ENCODE measurements at regions not wholly inside any gene's neighbourhood (a gene's known extent, or its start where the extent isn't known, plus 50 kb on each side); places are given as distances from the start of the nearest gene placed in this dataset.
"Not testable (repeated sequence)": the region's sequence is repeated elsewhere in the genome, so short reads cannot be mapped to it uniquely, and the experiment has no call there.

DNA sequence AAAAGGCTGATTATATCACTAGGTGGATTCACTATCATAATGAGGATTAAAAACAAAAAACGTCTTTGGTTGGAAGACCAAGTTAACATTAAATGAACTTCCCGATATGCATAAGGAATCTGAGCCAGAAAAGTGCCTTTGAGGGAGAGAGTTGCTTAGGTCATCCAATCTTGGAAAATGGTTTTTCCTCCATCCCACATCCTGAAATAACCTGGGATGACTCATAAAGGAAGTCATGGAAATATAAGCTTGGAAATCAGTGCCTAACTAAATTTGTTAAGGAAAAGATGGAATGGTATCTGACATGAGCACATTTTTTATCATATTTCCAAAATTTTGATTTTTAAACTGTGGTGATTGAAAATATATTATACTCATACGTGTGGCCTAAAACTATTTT is 66.0 kb downstream of the KBTBD8 start:
- no peak for DNase-seq (ENCODE audit: low read depth, low spot score)
- H3K4me3 ChIP-seq (ENCODE audit: low read depth, low read length), result no peak overlapping the region
- in situ Hi-C loops (cut with HindIII; ENCODE audit: low sequenced_read_pairs), result no loop called here
- TF ChIP-seq, protein P1, sequence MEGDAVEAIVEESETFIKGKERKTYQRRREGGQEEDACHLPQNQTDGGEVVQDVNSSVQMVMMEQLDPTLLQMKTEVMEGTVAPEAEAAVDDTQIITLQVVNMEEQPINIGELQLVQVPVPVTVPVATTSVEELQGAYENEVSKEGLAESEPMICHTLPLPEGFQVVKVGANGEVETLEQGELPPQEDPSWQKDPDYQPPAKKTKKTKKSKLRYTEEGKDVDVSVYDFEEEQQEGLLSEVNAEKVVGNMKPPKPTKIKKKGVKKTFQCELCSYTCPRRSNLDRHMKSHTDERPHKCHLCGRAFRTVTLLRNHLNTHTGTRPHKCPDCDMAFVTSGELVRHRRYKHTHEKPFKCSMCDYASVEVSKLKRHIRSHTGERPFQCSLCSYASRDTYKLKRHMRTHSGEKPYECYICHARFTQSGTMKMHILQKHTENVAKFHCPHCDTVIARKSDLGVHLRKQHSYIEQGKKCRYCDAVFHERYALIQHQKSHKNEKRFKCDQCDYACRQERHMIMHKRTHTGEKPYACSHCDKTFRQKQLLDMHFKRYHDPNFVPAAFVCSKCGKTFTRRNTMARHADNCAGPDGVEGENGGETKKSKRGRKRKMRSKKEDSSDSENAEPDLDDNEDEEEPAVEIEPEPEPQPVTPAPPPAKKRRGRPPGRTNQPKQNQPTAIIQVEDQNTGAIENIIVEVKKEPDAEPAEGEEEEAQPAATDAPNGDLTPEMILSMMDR (IDR thresholded peaks at IDR 0.05; ENCODE audit: low read depth, low read length), result no peak

DNA sequence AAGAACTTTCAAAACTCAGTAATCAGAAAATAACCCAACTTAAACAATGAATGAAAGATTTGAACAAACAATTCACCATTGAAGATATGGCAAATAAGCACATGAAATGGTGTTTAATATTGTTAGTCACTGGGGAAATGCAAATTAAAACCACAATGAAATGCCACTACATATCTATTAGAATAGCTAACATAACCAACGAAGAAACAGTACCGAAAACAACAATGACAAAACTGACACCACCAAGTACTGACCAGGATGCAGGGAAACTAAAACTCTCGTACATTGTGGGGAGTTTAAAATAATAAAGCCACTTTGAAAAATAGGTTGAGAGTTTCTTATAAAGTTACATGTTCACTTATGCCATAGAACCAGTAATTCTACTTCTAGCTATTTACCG is 69.1 kb downstream of the KBTBD8 start:
- DNase-seq (ENCODE audit: low read depth, low spot score), result no peak
- TF ChIP-seq, protein P1 (IDR thresholded peaks at IDR 0.05; ENCODE audit: low read depth, low read length), result no peak
- in situ Hi-C loops (cut with HindIII; ENCODE audit: low sequenced_read_pairs), result no loop called here

DNA sequence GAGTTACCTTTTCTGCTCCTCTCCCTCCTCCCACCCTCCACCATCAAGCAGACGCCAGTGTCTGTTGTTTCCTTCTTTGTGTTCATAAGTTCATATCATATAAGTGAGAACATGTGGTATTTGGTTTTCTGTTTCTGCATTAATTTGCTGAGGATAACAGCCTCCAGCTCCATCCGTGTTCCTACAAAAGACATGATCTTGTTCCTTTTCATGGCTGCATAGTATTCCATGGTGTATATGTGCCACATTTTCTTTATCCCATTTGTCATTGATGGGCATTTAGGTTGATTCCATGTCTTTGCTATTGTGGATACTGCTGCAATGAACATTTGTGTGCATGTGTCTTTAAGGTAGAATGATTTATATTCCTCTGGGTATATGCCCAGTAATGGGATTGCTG is 74.5 kb downstream of the KBTBD8 start:
- in situ Hi-C loops (cut with HindIII; ENCODE audit: low sequenced_read_pairs); DNase-seq (ENCODE audit: low read depth, low spot score); H3K4me3 ChIP-seq (ENCODE audit: low read depth, low read length): not testable (repeated sequence)

More for the DNA sequence above, 69.1 kb downstream of the KBTBD8 start:
- no peak overlapping the region for H3K4me3 ChIP-seq (ENCODE audit: low read depth, low read length)

DNA sequence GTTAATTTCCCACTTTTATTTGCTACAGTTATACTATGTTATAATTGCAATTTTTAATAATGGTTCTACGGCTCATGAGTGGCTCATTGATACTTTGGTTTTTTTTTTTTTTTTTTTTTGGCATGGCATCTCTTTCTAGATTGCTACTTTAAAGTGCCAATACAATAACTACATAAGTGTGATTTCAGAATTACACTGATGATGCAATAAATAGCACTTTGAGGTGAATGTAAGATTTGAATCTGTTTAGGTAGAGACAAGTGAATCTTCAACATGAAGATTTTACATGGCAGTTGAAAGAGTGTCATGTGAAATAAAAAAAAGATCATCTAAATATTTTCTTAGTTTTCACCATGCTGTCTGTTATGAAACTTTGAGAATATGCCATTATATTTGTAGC is 75.7 kb downstream of the KBTBD8 start:
- no peak overlapping the region for H3K4me3 ChIP-seq (ENCODE audit: low read depth, low read length)
- TF ChIP-seq, protein P1 (IDR thresholded peaks at IDR 0.05; ENCODE audit: low read depth, low read length), result no peak
- no peak for DNase-seq (ENCODE audit: low read depth, low spot score)
- in situ Hi-C loops (cut with HindIII; ENCODE audit: low sequenced_read_pairs), result no loop called here

DNA sequence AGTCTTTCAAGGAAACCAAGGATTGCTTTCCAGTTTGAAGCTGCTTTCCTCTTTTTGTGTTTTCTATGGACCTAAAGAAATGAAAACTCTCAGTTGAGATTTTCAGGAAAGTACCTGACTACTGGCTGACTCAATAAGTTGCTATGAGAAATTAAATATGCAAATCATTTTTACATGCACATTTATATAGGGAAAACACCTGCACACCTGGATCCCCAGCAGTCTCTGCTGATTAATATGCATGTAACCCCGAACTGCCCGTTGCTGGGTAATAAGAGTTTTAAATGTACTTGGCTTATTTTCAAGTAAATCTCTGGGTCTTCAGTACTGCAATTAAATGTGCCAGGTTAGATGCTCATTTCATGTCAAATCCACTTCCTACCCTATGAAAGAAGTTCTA is 77.2 kb downstream of the KBTBD8 start:
- DNase-seq (ENCODE audit: low read depth, low spot score), result no peak
- TF ChIP-seq, protein P1 (IDR thresholded peaks at IDR 0.05; ENCODE audit: low read depth, low read length), result no peak
- no peak overlapping the region for H3K4me3 ChIP-seq (ENCODE audit: low read depth, low read length)
- in situ Hi-C loops (cut with HindIII; ENCODE audit: low sequenced_read_pairs), result no loop called here

DNA sequence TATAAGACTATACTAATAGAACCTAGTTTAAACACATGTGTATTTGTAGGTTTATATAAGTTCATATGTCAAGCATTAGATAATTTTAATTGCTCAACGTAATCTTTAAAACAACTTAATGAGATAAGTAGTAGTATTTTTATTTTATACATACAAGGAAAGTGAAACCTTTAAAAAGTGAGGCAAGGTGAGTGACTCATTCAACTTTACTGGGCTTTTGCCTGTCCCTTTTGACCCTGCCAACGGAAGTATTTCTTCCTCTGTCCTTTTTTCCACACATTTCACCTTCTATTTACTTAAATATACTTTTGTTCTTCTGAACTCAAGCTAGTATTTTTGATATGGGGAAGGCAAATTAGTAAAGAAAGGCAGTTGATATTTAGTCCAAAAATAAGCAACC is 78.5 kb downstream of the KBTBD8 start:
- TF ChIP-seq, protein P1 (IDR thresholded peaks at IDR 0.05; ENCODE audit: low read depth, low read length), result no peak
- in situ Hi-C loops (cut with HindIII; ENCODE audit: low sequenced_read_pairs), result no loop called here
- H3K4me3 ChIP-seq (ENCODE audit: low read depth, low read length), result no peak overlapping the region
- DNase-seq (ENCODE audit: low read depth, low spot score), result no peak

DNA sequence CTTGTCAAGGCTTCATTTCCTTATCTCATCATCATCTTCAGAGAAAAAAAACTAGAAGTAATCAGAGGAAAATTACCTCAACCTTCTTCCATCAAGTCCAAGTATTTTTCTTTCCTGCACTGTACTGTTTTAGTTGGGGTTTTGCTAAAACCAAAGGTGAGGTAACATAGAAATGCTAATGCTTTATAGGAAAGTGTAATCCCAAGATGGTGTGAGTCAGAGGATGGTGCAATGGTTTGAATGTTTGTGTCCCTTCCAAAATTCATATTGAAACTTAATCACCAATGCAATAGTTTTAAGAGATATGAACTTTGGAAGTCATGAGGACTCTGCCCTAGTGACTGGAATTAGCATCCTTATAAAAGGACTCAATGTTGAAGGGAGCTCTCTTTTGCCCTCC is 79.5 kb downstream of the KBTBD8 start:
- in situ Hi-C loops (cut with HindIII; ENCODE audit: low sequenced_read_pairs), result no loop called here
- TF ChIP-seq, protein P1 (IDR thresholded peaks at IDR 0.05; ENCODE audit: low read depth, low read length), result no peak
- no peak overlapping the region for H3K4me3 ChIP-seq (ENCODE audit: low read depth, low read length)
- no peak for DNase-seq (ENCODE audit: low read depth, low spot score)

Data from astrocyte of the spinal cord (primary cell).